Glutamatergic neuron (in vitro differentiated cells): ENCODE measurements at regions not wholly inside any gene's neighbourhood (a gene's known extent, or its start where the extent isn't known, plus 50 kb on each side); places are given as distances from the start of the nearest gene placed in this dataset.
"Not testable (repeated sequence)": the region's sequence is repeated elsewhere in the genome, so short reads cannot be mapped to it uniquely, and the experiment has no call there.

Source experiments
- DNase-seq: peaks from one replicate; pipeline ENCODE4 v3.0.0; 2022
- H3K27ac Mint-ChIP-seq: one replicate; pipeline ENCODE4 v1.8.0; 2020; ENCODE audit warnings: mild to moderate bottlenecking, mixed read lengths, inconsistent platforms; ENCODE audit not compliant: unreplicated experiment
- H3K27me3 Mint-ChIP-seq: one replicate; pipeline ENCODE4 v1.8.0; 2020; ENCODE audit warnings: mild to moderate bottlenecking, moderate library complexity, mixed read lengths, inconsistent platforms; ENCODE audit not compliant: unreplicated experiment
- H3K36me3 Mint-ChIP-seq: one replicate; pipeline ENCODE4 v1.8.0; 2020; ENCODE audit warnings: mild to moderate bottlenecking, mixed read lengths, inconsistent platforms; ENCODE audit not compliant: unreplicated experiment
- H3K4me1 Mint-ChIP-seq: one replicate; pipeline ENCODE4 v1.8.0; 2020; ENCODE audit warnings: mild to moderate bottlenecking, low read depth, mixed read lengths, inconsistent platforms; ENCODE audit not compliant: unreplicated experiment
- H3K4me3 Mint-ChIP-seq: one replicate; pipeline ENCODE4 v1.8.0; 2020; ENCODE audit warnings: mild to moderate bottlenecking, mixed read lengths, inconsistent platforms; ENCODE audit not compliant: unreplicated experiment
- H3K9me3 Mint-ChIP-seq: one replicate; pipeline ENCODE4 v1.8.0; 2020; ENCODE audit warnings: mild to moderate bottlenecking, moderate library complexity, mixed read lengths, inconsistent platforms; ENCODE audit not compliant: unreplicated experiment
- CTCF ChIP-seq: fragments of 200-600 bp; sonication (generic); IDR thresholded peaks from one replicate; pipeline ENCODE4 v1.5.0; 2021; ENCODE audit not compliant: partially characterized antibody, unreplicated experiment

DNA sequence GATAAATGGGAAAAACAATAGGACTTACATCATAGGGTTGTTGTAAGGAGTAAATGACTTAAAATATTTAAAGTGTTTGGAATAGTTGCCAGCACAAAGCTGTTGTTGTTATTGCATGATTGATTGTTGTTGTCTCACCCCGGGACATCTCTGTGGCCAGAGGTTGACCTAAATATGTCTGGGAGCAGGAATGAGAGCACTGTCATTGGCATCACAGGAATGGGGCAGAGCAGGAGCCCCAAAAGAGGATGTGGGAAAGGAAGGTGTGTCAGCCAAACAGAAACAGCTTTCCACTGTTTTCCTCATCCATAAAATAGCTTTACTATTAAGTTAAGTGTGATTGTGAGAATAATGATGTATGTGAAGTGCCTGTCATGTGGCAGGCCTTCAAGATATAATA, 121.6 kb downstream of the TMEM168 start:
- H3K27me3 Mint-ChIP-seq, result no peaks in the 10 kb centered on the region

GRCh38 chr7:112669306-112669705, 120.9 kb downstream of the TMEM168 start:
- Mint-ChIP-seq H3K36me3 (no peaks in the 10 kb centered on the region), H3K27ac (no peak overlapping the region), H3K27me3 (no peaks in the 10 kb centered on the region), H3K9me3 (no peaks in the 10 kb centered on the region), H3K4me1 (no peaks in the 10 kb centered on the region), H3K4me3 (no peak overlapping the region)
- no peak for DNase-seq
- TF ChIP-seq CTCF, result no peak

More for the DNA sequence above, 121.6 kb downstream of the TMEM168 start:
- DNase-seq, result no peak
- Mint-ChIP-seq H3K9me3 (no peaks in the 10 kb centered on the region), H3K27ac (no peak overlapping the region), H3K36me3 (no peaks in the 10 kb centered on the region), H3K4me3 (no peak overlapping the region), H3K4me1 (no peaks in the 10 kb centered on the region)
- no peak for TF ChIP-seq CTCF

- no peaks in the 10 kb centered on the region for H3K27me3 Mint-ChIP-seq
- no peaks in the 10 kb centered on the region for H3K36me3 Mint-ChIP-seq
- no peak for TF ChIP-seq CTCF
- DNase-seq, result no peak
- H3K4me3 Mint-ChIP-seq, result no peak overlapping the region
- H3K4me1 Mint-ChIP-seq, result no peaks in the 10 kb centered on the region
- H3K27ac Mint-ChIP-seq, result no peak overlapping the region
- no peaks in the 10 kb centered on the region for H3K9me3 Mint-ChIP-seq
Observed at GRCh38 chr7:112670193-112670592, 120.0 kb downstream of the TMEM168 start.

DNA sequence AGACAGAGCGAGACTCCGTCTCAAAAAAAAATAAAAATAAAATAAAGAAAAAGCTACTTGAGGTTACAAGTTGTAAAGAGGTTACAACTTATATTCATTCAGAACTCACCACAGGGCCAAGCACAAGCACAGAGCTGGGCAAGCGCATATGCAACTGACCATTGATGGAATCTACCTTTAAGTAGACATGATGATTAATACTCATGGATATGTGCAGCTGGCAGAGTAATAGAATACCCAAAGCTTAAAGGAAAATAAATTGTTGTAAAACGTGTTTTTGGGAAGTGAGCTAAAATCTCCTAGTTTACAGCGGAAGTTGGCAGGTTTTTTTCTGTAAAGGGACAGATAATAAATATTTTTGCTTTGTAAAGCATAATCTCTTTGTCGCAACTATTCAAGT, 111.6 kb downstream of the TMEM168 start:
- H3K36me3 Mint-ChIP-seq, result no peaks in the 10 kb centered on the region

DNA sequence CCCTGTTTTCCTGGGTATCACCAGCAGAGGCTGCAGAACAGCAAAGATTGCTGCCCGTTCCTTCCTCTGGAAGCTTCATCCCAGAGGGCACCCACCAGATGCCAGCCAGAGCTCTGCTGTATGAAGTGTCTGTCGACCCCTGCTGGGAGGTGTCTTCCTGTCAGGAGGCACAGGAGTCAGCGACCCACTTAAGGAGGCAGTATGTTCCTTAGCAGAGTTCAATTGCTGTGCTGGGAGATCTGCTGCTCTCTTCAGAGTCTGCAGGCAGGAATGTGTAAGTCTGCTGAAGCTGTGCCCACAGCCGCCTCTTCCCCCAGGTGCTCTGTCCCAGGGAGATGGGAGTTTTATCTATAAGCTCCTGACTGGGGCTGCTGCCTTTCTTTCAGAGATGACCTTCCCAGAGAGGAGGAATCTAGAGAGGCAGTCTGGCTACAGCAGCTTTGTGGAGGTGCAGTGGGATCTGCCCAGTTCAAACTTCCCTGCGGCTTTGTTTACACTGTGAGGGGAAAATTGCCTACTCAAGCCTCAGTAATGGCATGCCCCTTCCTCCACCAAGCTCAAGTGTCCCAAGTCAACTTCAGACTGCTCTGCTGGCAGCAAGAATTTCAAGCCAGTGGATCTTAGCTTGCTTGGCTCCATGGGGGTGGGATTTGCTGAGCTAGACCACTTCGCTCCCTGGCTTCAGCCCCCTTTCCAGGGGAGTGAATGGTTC, 100.6 kb downstream of the TMEM168 start:
- not testable (repeated sequence) for DNase-seq, H3K27ac Mint-ChIP-seq, H3K4me1 Mint-ChIP-seq, H3K9me3 Mint-ChIP-seq, H3K36me3 Mint-ChIP-seq, H3K4me3 Mint-ChIP-seq, H3K27me3 Mint-ChIP-seq

More for the DNA sequence above, 111.6 kb downstream of the TMEM168 start:
- TF ChIP-seq CTCF, result no peak
- DNase-seq, result no peak
- Mint-ChIP-seq H3K27me3 (no peaks in the 10 kb centered on the region), H3K4me1 (no peaks in the 10 kb centered on the region), H3K9me3 (no peaks in the 10 kb centered on the region), H3K27ac (no peak overlapping the region), H3K4me3 (no peak overlapping the region)
